Motor neuron (in vitro differentiated cells): ENCODE measurements at regions not wholly inside any gene's neighbourhood (a gene's known extent, or its start where the extent isn't known, plus 50 kb on each side); places are given as distances from the start of the nearest gene placed in this dataset.
A peak's percentile ranks its signal among the peaks of the same experiment; 100 is the strongest.

Source experiments
- ATAC-seq, 8 experiments: fragments of 200-7000 bp; cut with Tn5 transposase; replicated peaks in 6 of 8; 2 replicates each; pipeline ENCODE4 v1.8.0; 2021; ENCODE audit warnings: mild to moderate bottlenecking in 8 of 8, moderate library complexity in 8 of 8
- H3K27ac ChIP-seq, 2 donors: fragments of 250-450 bp; sonication (Bioruptor Pico); 2 replicates each; pipeline ENCODE4 v1.9.0; 2021; ENCODE audit warnings: antibody characterized with exemption in 2 of 2, mild to moderate bottlenecking in 2 of 2, moderate library complexity in 1 of 2
- H3K4me1 ChIP-seq, 2 donors: fragments of 250-450 bp; sonication (Bioruptor Pico); replicated peaks in 1 of 2; 2 replicates each; pipeline ENCODE4 v1.6.1; 2021; ENCODE audit warnings: antibody characterized with exemption in 2 of 2, mild to moderate bottlenecking in 2 of 2, moderate library complexity in 1 of 2
- H3K4me3 ChIP-seq, 5 donors: fragments of 250-450 bp; sonication (Bioruptor Pico); 2 replicates each; pipeline ENCODE4 v1.9.0; 2021; ENCODE audit warnings: antibody characterized with exemption in 5 of 5, mild to moderate bottlenecking in 5 of 5, moderate library complexity in 4 of 5
- WGBS, 10 experiments: fragments of 450-650 bp; shearing (Covaris generic); methylation state at CpG; one replicate each; pipeline ENCODE4 v1.0.0; 2022; 5-methylcytosine and 5-hydroxymethylcytosine counted together
- in situ Hi-C, 9 experiments: fragments of 400-800 bp; cut with MboI; loops; one replicate each; pipeline ENCODE4 v1.15.0; 2021; ENCODE audit warnings: low sequenced_read_pairs in 9 of 9, low pct_unique_long_range_greater_than_20kb in 2 of 9; ENCODE audit not compliant: unreplicated experiment in 9 of 9

DNA sequence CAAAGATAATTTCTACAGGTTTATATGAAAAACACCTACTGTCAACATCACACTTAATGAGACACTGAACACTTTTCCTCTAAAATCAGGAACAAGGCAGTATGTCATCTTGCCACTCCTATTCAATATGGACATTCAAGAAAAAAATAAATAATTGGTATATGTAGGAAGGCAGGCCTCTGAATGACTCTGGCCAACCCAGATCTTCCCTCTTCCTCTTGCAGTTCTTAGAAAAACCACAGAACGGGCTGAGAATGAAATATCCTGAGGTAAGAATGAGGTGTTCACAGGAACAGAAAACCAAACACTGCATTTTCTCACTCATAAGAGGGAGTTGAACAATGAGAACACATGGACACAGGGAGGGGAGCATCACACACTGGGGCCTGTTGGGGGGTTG is 1207.2 kb upstream of the CITED2 start:
- in situ Hi-C loops, result no loop called here
- ATAC-seq, result no peak
- Histone ChIP-seq H3K4me3 (no peak overlapping the region), H3K4me1 (peaks cover 0 to 2% of the 10 kb centered on the region in 2 donors), H3K27ac (no peak overlapping the region)
- WGBS, 10 experiments, result 60 to 100% (median 88%) methylated on average over 1 of the region's 1 CpG; no CpG with 5 or more reads in 6 of the 10 experiments

DNA sequence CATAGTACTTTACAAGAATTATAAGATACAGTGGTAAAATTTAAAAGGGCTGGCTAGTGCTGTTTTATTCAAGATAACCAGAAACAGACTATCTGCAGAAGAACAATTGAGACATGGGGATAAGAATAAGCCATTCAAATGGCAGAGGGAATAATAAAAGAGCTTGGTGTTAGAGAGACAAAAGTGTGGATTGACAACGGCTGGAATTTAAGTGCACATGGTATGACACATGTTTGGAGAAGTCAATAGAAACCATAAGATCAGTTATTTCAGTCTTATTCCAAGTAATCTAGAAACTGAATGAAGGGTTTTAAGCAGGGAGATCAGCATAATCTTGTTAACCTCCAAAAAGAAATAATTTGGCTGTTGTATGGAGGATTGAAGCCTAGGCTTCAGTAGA is 1205.5 kb upstream of the CITED2 start:
- in situ Hi-C loops, result no loop called here
- ATAC-seq, result no peak
- H3K4me1 ChIP-seq, result peaks cover 0 to 2% of the 10 kb centered on the region in 2 donors
- H3K4me3 ChIP-seq, result no peak overlapping the region
- WGBS, 10 experiments, result 0 to 100% (median 48%) methylated on average over 1 of the region's 1 CpG; no CpG with 5 or more reads in 2 of the 10 experiments
- no peak overlapping the region for H3K27ac ChIP-seq

DNA sequence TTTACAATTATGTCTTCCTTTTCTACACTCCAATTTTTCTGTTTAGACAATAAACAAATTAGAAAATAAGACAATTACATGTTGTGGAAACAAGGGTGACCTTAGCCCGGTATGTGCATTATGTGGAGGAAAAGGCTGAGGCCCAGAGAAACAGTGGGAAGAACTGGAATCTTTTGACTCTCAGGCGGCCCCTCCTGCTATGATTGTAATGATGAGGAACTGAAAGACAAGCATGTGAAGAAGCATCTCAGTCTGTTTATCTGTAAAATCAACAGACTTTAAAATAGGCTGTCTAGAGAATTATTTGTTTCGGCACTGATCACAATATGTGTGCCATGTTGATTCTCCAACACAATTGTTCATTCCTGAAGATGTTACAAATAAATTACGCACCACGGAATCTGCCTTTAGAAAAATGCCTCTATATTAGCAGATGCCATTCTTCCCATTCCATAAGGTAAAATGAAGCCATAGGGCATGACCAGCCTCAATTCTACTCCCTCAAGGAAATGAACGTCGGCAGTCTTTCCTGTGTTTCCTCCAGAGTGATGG is 1201.6 kb upstream of the CITED2 start:
- WGBS, 10 experiments, result 73 to 100% (median 91%) methylated on average over 1 to 7 of the region's 7 CpGs
- in situ Hi-C loops, result no loop called here
- H3K4me1 ChIP-seq, result peaks cover 0 to 2% of the 10 kb centered on the region in 2 donors
- no peak overlapping the region for H3K27ac ChIP-seq
- ATAC-seq, result no peak
- no peak overlapping the region for H3K4me3 ChIP-seq

DNA sequence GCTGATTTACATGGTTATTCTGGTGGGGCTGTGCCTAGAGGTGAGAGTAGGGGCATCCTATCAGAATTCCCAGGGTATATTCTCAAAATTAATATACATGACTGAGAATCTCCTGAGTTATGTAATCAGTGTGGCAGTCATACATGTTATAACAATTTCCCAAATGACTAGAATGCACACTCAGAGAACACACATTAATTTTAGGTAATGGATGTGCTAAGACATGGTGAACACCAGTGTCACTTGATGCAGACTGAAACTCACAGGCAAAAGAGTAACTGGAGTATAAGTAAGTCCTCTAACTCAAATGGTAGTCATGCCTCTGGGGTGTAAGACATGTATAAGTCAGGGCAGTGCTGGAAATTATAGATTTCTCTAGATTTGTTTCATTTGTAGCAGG is 1198.4 kb upstream of the CITED2 start:
- Histone ChIP-seq H3K4me1 (no peaks in the 10 kb centered on the region), H3K27ac (no peak overlapping the region), H3K4me3 (no peak overlapping the region)
- no peak for ATAC-seq
- in situ Hi-C loops, result no loop called here

DNA sequence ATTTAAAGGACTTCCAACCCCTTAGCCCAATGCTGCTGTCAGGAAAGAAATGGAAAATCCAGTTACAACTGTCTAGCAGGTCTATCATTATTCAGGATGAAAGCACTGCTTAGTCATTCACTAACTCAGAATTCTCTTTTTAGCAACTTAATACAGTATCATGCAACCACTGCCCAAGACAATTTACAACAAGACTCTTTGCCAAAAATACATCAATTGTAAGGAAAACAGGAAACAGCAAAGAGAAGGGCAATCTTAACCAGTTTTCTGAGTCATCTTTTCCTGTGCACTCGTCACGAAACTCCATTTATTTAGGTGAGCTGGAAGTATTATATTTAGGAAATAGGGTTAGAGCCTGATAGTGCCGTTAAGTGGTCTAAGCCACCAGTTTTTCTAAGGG is 1197.7 kb upstream of the CITED2 start:
- in situ Hi-C loops, result no loop called here
- no peak overlapping the region for H3K4me3 ChIP-seq
- no peak overlapping the region for H3K27ac ChIP-seq
- ATAC-seq, result peak in 7 of 8 experiments; percentile 70 to 96 (median 75)
- WGBS, 10 experiments, result 21 to 100% (median 87%) methylated on average over 3 of the region's 3 CpGs; no CpG with 5 or more reads in 4 of the 10 experiments
- peaks cover 0 to under 1% of the 10 kb centered on the region in 2 donors for H3K4me1 ChIP-seq

DNA sequence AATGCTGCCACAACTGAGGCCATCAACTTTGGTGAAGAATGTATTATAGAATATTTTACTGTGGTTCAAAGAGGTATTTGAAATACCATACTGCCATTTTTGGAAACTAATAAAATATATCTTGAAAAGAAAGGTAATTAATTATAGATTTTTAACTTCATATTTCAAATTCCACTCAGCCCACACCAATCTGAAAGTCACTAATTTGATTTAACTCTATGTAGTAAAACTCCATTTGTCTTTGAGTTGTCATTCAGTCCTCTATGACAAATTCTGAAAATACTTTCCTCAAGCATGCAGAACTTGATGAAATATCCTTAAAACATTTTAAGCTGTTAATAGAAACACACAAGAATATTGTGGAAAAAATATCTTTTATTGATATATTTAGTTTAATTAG is 1196.7 kb upstream of the CITED2 start:
- in situ Hi-C loops, result no loop called here
- Histone ChIP-seq H3K4me3 (no peak overlapping the region), H3K4me1 (peaks cover 0 to 8% of the 10 kb centered on the region in 2 donors), H3K27ac (no peak overlapping the region)
- no peak for ATAC-seq

DNA sequence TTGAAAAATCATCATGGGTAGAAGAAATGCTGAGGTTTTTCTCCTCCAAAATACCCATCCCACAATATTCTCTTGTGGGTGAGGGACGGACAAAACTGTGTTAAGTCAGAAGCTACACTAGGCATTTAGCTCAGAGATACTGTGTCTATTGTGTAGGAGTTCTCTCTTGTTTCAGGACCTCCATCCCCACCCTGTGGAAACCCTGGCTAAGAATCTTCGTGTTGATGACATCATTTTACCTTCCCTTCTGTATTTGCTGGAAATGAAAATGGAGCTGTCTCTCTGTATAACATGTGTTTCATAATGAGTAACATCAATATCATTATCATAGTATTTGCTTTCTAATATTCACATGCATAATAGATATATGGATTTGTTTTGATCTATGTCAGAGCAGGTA is 1193.0 kb upstream of the CITED2 start:
- 0 to 95% (median 64%) methylated on average over 1 to 2 of the region's 2 CpGs; no CpG with 5 or more reads in 1 of the 10 experiments for WGBS, 10 experiments
- Histone ChIP-seq H3K4me1 (peaks cover 0 to 8% of the 10 kb centered on the region in 2 donors), H3K4me3 (no peak overlapping the region), H3K27ac (no peak overlapping the region)
- ATAC-seq, result peak in 5 of 8 experiments; percentile 56 to 85 (median 71)
- in situ Hi-C loops, result no loop called here

DNA sequence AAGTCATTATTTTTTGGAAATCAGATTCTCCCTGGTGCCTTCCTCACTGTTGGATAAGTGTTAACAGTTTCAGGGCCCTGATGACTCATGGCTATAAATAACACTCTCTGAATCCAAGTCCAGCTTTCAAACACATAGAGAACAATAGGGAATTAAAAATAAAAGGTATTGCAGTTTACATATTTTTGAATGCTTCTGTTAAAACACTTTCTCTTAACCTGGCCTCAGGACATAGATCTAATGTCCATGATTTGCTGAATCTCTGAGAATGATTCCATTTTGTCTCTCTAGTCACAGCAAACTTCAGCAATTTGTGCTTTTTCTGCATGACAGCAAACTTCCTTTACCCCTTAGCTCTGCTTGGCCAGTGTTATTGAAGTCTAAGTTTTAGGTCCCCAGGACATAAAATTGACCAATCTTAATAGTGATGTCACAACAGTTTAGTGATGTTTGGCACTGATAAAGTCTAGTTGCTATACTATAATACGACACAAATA is 1192.4 kb upstream of the CITED2 start:
- in situ Hi-C loops, result no loop called here
- H3K27ac ChIP-seq, result no peak overlapping the region
- peaks cover 0 to 8% of the 10 kb centered on the region in 2 donors for H3K4me1 ChIP-seq
- ATAC-seq, result peak in 7 of 8 experiments; percentile 51 to 82 (median 71)
- WGBS, 10 experiments, result 40 to 100% (median 100%) methylated on average over 1 of the region's 1 CpG; no CpG with 5 or more reads in 3 of the 10 experiments
- H3K4me3 ChIP-seq, result no peak overlapping the region

DNA sequence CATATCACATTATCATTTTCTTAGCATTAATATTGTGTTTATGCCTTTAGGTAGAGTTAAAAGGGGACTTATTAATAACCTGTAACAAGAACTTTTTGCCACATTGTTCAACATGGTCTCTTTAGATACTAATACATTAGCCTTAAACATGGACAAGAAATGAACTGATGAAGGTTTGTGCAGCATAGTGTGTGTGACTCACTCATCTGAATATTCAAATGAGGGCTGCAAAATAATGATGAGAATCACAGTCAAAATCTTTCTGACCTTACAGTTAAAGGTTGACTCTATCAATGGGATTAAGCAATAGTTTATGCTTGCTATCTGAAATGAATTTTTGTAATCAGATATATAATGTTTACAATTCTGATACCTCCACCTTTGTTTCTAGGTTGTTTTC is 1189.3 kb upstream of the CITED2 start:
- in situ Hi-C loops, result no loop called here
- H3K4me1 ChIP-seq, result peaks cover 0 to 8% of the 10 kb centered on the region in 2 donors
- no peak overlapping the region for H3K4me3 ChIP-seq
- H3K27ac ChIP-seq, result no peak overlapping the region
- ATAC-seq, result peak in 2 of 8 experiments; percentile 59 to 68

DNA sequence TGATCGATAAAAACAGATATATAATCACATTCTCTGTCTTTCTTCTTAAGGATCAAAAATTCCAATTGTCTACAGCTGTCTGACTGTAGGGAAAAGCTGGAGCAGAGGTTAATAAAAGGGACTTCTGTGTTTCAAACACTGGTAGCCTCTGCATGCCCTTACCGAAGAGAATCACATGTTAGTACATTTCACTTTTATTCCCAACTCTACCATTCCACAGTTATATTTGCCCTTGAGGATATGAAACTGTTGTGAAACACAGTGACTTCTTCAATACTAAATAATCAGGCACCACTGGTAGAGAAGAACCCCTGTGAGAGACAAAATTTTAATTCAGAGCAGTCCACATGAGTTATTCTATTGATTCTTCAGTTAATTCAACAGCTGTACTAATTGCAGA is 1187.3 kb upstream of the CITED2 start:
- no peak for ATAC-seq
- in situ Hi-C loops, result no loop called here
- Histone ChIP-seq H3K27ac (no peak overlapping the region), H3K4me1 (peaks cover 0 to 3% of the 10 kb centered on the region in 2 donors), H3K4me3 (no peak overlapping the region)
- WGBS, 10 experiments, result 78 to 100% (median 100%) methylated on average over 1 to 2 of the region's 2 CpGs; no CpG with 5 or more reads in 1 of the 10 experiments

DNA sequence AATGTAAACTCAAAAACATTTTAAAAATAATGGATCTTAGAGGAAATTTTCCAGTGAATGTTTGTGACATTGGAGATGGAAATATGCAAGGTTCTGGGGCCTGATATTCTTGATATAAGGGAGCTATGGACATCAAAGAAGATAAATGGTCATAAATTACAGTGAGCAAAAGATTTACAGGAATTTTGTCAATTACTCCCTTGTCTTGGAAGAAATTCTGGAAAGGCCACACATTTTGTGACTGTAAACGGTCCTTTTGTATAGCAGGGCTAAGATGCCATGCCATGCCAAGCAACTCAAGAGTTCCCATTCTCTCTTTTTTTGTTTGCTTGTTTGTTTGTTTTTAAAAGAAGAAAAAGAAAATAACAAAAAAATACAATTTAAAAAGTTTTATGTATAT is 1186.2 kb upstream of the CITED2 start:
- 25 to 100% (median 86%) methylated on average over 1 of the region's 1 CpG; no CpG with 5 or more reads in 1 of the 10 experiments for WGBS, 10 experiments
- no peaks in the 10 kb centered on the region for H3K4me1 ChIP-seq
- ATAC-seq, result no peak
- H3K27ac ChIP-seq, result no peak overlapping the region
- in situ Hi-C loops, result no loop called here
- H3K4me3 ChIP-seq, result no peak overlapping the region

DNA sequence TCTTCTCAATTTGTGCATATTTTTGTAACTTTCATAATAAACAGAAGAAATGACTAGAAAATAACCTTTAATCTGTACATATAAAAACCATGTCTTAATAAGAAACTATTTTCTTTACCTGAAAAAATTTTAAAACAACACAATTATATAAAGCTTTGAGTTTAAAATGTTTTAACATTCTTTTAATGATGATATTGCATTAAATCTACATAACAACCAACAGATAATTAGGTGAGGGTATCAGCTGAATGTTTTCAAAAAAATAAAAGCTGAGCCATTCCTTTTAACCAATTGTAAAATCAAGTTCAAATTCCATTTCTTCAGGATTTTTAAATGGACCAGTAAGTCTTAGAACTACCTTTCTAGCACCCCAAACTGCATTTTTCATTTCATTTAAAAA is 1185.0 kb upstream of the CITED2 start:
- no peak overlapping the region for H3K4me3 ChIP-seq
- ATAC-seq, result no peak
- in situ Hi-C loops, result no loop called here
- H3K27ac ChIP-seq, result no peak overlapping the region
- H3K4me1 ChIP-seq, result no peaks in the 10 kb centered on the region

DNA sequence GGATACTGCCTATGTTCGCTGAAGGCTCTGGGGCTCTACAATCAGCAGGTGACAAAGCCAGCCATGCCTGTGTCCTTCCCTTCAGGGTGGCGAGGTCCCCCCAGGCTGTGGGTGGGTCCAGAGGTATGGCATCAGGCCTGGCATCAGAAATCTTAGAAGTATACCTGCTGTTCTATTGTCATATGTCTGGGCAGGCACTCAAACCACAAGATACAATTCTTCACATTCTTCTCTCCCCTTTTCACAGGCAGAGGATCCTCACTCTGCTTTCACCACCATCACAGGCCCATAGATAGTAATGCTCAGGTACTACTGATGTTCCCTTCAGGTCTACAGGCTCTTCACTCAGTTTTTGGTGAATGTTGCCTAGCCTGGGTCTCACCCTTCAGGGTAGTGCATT is 1180.0 kb upstream of the CITED2 start:
- 80 to 83% methylated on average over 1 to 2 of the region's 2 CpGs; no CpG with 5 or more reads in 8 of the 10 experiments for WGBS, 10 experiments
- ATAC-seq, result no peak
- in situ Hi-C loops, result no loop called here
- Histone ChIP-seq H3K4me1 (no peaks in the 10 kb centered on the region), H3K27ac (no peak overlapping the region), H3K4me3 (no peak overlapping the region)

DNA sequence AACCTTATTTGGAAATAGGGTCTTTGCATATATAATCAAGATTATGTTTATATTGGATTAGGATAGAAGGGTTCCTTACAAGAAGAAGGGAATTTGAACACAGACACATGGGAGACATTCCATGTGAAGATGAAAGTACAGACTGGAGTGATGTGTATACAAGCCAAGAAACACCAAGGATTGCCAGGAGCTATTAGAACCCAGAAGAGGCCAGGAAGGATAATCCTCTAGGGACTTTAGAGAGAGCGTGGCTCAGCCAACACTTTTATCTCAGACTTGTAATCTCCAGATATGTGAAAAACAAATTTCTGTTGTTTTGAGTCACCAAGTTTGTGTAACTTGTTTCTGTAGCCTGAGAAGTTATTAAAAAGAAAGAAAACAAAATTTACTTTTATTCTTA is 1173.9 kb upstream of the CITED2 start:
- WGBS, 10 experiments, result 40 to 100% (median 100%) methylated on average over 1 of the region's 1 CpG; no CpG with 5 or more reads in 4 of the 10 experiments
- in situ Hi-C loops, result no loop called here
- no peak overlapping the region for H3K27ac ChIP-seq
- H3K4me1 ChIP-seq, result no peaks in the 10 kb centered on the region
- no peak overlapping the region for H3K4me3 ChIP-seq
- no peak for ATAC-seq
